GM12872 (cell line): ENCODE measurements at regions not wholly inside any gene's neighbourhood (a gene's known extent, or its start where the extent isn't known, plus 50 kb on each side); places are given as distances from the start of the nearest gene placed in this dataset.

Experiments used
- CTCF ChIP-seq: IDR thresholded peaks from 3 replicates; pipeline ENCODE4 v1.5.1; 2011; ENCODE audit warnings: low read depth, mild to moderate bottlenecking, low read length, moderate library complexity; ENCODE audit not compliant: insufficient read depth

GRCh38 chr3:76585794-76586392 lies 454.0 kb upstream of the ROBO2 start:
- peak; percentile 38; the same call in 1 of the 3 replicates for TF ChIP-seq CTCF

- no peak for TF ChIP-seq CTCF
Measured at GRCh38 chr3:76586471-76586870, 453.4 kb upstream of the ROBO2 start.

- TF ChIP-seq CTCF = no peak
Measured at GRCh38 chr3:76610150-76610549, 429.7 kb upstream of the ROBO2 start.

- no peak for TF ChIP-seq CTCF
Measured at GRCh38 chr3:76615719-76616118, 424.2 kb upstream of the ROBO2 start.

- no peak for TF ChIP-seq CTCF
Measured at GRCh38 chr3:76624164-76624563, 415.7 kb upstream of the ROBO2 start.

GRCh38 chr3:76627236-76627635 lies 412.7 kb upstream of the ROBO2 start:
- TF ChIP-seq CTCF = no peak

GRCh38 chr3:76631251-76631650 lies 408.6 kb upstream of the ROBO2 start:
- no peak for TF ChIP-seq CTCF

GRCh38 chr3:76638006-76638405 lies 401.9 kb upstream of the ROBO2 start:
- TF ChIP-seq CTCF = no peak
